Liver (tissue), 7 donors: ENCODE measurements at regions not wholly inside any gene's neighbourhood (a gene's known extent, or its start where the extent isn't known, plus 50 kb on each side); places are given as distances from the start of the nearest gene placed in this dataset.

Experiments
- DNase-seq: peaks from one replicate; pipeline ENCODE4 v3.0.0-alpha.2; 2017; ENCODE audit warnings: low spot score
- H3K27ac ChIP-seq, 2 donors: one replicate each; pipeline ENCODE4 v1.7.0; 2013; ENCODE audit warnings: inconsistent platforms in 2 of 2, low read length in 2 of 2, control low read depth in 1 of 2, low read depth in 1 of 2, mild to moderate bottlenecking in 1 of 2
- H3K27me3 ChIP-seq, 4 donors: one replicate each; pipeline versions ENCODE4 v1.6.1 to v1.7.0; 2013; ENCODE audit warnings: low read length in 3 of 4, inconsistent platforms in 1 of 4, mild to moderate bottlenecking in 1 of 4, moderate library complexity in 1 of 4; ENCODE audit not compliant: control insufficient read depth in 4 of 4, insufficient read depth in 4 of 4
- H3K36me3 ChIP-seq, 4 donors: one replicate each; pipeline versions ENCODE4 v1.6.1 to v1.7.0; 2013; ENCODE audit warnings: low read length in 3 of 4, mild to moderate bottlenecking in 3 of 4, low read depth in 1 of 4, moderate library complexity in 1 of 4; ENCODE audit not compliant: control insufficient read depth in 4 of 4, insufficient read depth in 3 of 4
- H3K4me1 ChIP-seq, 4 donors: one replicate each; pipeline versions ENCODE4 v1.6.1 to v1.7.0; 2013; ENCODE audit warnings: low read length in 3 of 4, mild to moderate bottlenecking in 3 of 4, moderate library complexity in 1 of 4; ENCODE audit not compliant: control insufficient read depth in 4 of 4, insufficient read depth in 4 of 4
- H3K4me3 ChIP-seq, 3 donors: one replicate each; pipeline versions ENCODE4 v1.6.1 to v1.7.0; 2013; ENCODE audit warnings: low read length in 3 of 3, control low read depth in 1 of 3, low read depth in 1 of 3, mild to moderate bottlenecking in 1 of 3
- H3K9ac ChIP-seq, 2 donors: one replicate each; pipeline ENCODE4 v1.7.0; 2013; ENCODE audit warnings: low read length in 2 of 2, mild to moderate bottlenecking in 2 of 2, moderate library complexity in 2 of 2, control low read depth in 1 of 2, low read depth in 1 of 2
- H3K9me3 ChIP-seq, 4 donors: one replicate each; pipeline versions ENCODE4 v1.6.1 to v1.7.0; 2013; ENCODE audit warnings: low read length in 3 of 4; ENCODE audit not compliant: control insufficient read depth in 4 of 4
- ATF3 ChIP-seq: IDR thresholded peaks from 2 replicates; pipeline ENCODE4 v1.6.1; 2016; ENCODE audit warnings: antibody characterized with exemption
- EGR1 ChIP-seq, 2 donors: IDR thresholded peaks; 2 replicates each; pipeline ENCODE4 v1.6.1; 2016 to 2018; ENCODE audit warnings: antibody characterized with exemption in 2 of 2, low read depth in 2 of 2
- FOXA1 ChIP-seq: IDR thresholded peaks from 2 replicates; pipeline ENCODE4 v1.6.1; 2016; ENCODE audit warnings: antibody characterized with exemption
- GABPA ChIP-seq, 2 donors: IDR thresholded peaks in 1 of 2; conservative IDR thresholded peaks in 1 of 2; 2 replicates each; pipeline ENCODE4 v1.6.1; 2016; ENCODE audit warnings: antibody characterized with exemption in 2 of 2, mild to moderate bottlenecking in 1 of 2, moderate library complexity in 1 of 2
- HNF4A ChIP-seq, 2 donors: conservative IDR thresholded peaks; 2 replicates each; pipeline ENCODE4 v1.6.1; 2016; ENCODE audit warnings: antibody characterized with exemption in 2 of 2, mild to moderate bottlenecking in 2 of 2
- HNF4G ChIP-seq: IDR thresholded peaks from 2 replicates; pipeline ENCODE4 v1.6.1; 2016; ENCODE audit warnings: antibody characterized with exemption
- MAX ChIP-seq: IDR thresholded peaks from 2 replicates; pipeline ENCODE4 v1.6.1; 2016; ENCODE audit warnings: antibody characterized with exemption
- NR2F2 ChIP-seq: IDR thresholded peaks from 2 replicates; pipeline ENCODE4 v1.6.1; 2016; ENCODE audit warnings: antibody characterized with exemption
- RAD21 ChIP-seq, 2 donors: IDR thresholded peaks; 2 replicates each; pipeline ENCODE4 v1.6.1; 2016; ENCODE audit warnings: antibody characterized with exemption in 2 of 2, mild to moderate bottlenecking in 2 of 2
- REST ChIP-seq: IDR thresholded peaks from 2 replicates; pipeline ENCODE4 v1.6.1; 2016; ENCODE audit warnings: antibody characterized with exemption, mild to moderate bottlenecking
- SP1 ChIP-seq: IDR thresholded peaks from 2 replicates; pipeline ENCODE4 v1.6.1; 2018; ENCODE audit warnings: antibody characterized with exemption, mild to moderate bottlenecking
- TAF1 ChIP-seq: conservative IDR thresholded peaks from 2 replicates; pipeline ENCODE4 v1.6.1; 2016; ENCODE audit warnings: antibody characterized with exemption, mild to moderate bottlenecking
- YY1 ChIP-seq: IDR thresholded peaks from 2 replicates; pipeline ENCODE4 v1.6.1; 2016; ENCODE audit warnings: antibody characterized with exemption, mild to moderate bottlenecking
- ZBTB33 ChIP-seq: IDR thresholded peaks from 2 replicates; pipeline ENCODE4 v1.6.1; 2016; ENCODE audit warnings: antibody characterized with exemption
- WGBS: extraction: QIAGEN DNeasy Blood & Tissue Kit; methylation state at CpG from one replicate; pipeline ENCODE4 v1.1.7; 2013; 5-methylcytosine and 5-hydroxymethylcytosine counted together
- donor health status: healthy.
- donor health status: healthy.
- donor health status: healthy.
- donor health status: healthy.

GRCh38 chr9:135372036-135372435, 107.5 kb upstream of the PPP1R26 start:
- no peak for DNase-seq
- Histone ChIP-seq H3K27me3 (no peaks in the 10 kb centered on the region), H3K9ac (no peak overlapping the region), H3K27ac (no peak overlapping the region), H3K9me3 (no peaks in the 10 kb centered on the region), H3K4me3 (no peak overlapping the region), H3K4me1 (no peaks in the 10 kb centered on the region), H3K36me3 (no peaks in the 10 kb centered on the region)
- 67% methylated on average over 16 of the region's 16 CpGs for WGBS
- TF ChIP-seq GABPA (IDR thresholded peaks at IDR 0.05 in 1 of 2, conservative IDR thresholded peaks at IDR 0.05 in 1 of 2) (no peak), REST (no peak)

GRCh38 chr9:135372501-135373008, 107.0 kb upstream of the PPP1R26 start:
- TF ChIP-seq RAD21 (IDR thresholded peaks at IDR 0.05), result no peak
- no peak for TF ChIP-seq HNF4G
- no peak for TF ChIP-seq NR2F2
- TF ChIP-seq HNF4A (conservative IDR thresholded peaks at IDR 0.05), result no peak
- TF ChIP-seq MAX, result no peak
- no peak for TF ChIP-seq YY1
- no peak for TF ChIP-seq FOXA1
- no peak for TF ChIP-seq EGR1 (IDR thresholded peaks at IDR 0.05; ENCODE audit: low read depth in 2 of 2)
- TF ChIP-seq REST, result no peak
- TF ChIP-seq SP1, result no peak
- no peak for TF ChIP-seq ZBTB33
- no peak for TF ChIP-seq ATF3
- TF ChIP-seq TAF1, result no peak
- Histone ChIP-seq H3K9ac (no peak overlapping the region), H3K4me3 (no peak overlapping the region), H3K27me3 (no peaks in the 10 kb centered on the region), H3K36me3 (no peaks in the 10 kb centered on the region), H3K4me1 (no peaks in the 10 kb centered on the region), H3K27ac (no peak overlapping the region), H3K9me3 (no peaks in the 10 kb centered on the region)
- DNase-seq, result no peak
- 79% methylated on average over 21 of the region's 21 CpGs for WGBS
